ENCODE measurements at regions not wholly inside any gene's neighbourhood (a gene's known extent, or its start where the extent isn't known, plus 50 kb on each side); places are given as distances from the start of the nearest gene placed in this dataset.
"Not testable (repeated sequence)": the region's sequence is repeated elsewhere in the genome, so short reads cannot be mapped to it uniquely, and the experiment has no call there.

GRCh38 chr1:233459968-233460367 is 132.4 kb downstream of the MAP3K21 start:
- TF ChIP-seq, protein P1, sequence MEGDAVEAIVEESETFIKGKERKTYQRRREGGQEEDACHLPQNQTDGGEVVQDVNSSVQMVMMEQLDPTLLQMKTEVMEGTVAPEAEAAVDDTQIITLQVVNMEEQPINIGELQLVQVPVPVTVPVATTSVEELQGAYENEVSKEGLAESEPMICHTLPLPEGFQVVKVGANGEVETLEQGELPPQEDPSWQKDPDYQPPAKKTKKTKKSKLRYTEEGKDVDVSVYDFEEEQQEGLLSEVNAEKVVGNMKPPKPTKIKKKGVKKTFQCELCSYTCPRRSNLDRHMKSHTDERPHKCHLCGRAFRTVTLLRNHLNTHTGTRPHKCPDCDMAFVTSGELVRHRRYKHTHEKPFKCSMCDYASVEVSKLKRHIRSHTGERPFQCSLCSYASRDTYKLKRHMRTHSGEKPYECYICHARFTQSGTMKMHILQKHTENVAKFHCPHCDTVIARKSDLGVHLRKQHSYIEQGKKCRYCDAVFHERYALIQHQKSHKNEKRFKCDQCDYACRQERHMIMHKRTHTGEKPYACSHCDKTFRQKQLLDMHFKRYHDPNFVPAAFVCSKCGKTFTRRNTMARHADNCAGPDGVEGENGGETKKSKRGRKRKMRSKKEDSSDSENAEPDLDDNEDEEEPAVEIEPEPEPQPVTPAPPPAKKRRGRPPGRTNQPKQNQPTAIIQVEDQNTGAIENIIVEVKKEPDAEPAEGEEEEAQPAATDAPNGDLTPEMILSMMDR (IDR thresholded peaks at IDR 0.05; ENCODE audit: insufficient read depth, low read depth, low read length, missing control alignments), result no peak
- H3K4me3 ChIP-seq (ENCODE audit: low read depth, low read length), result no peak overlapping the region
- no peak for DNase-seq (ENCODE audit: low read depth)

DNA sequence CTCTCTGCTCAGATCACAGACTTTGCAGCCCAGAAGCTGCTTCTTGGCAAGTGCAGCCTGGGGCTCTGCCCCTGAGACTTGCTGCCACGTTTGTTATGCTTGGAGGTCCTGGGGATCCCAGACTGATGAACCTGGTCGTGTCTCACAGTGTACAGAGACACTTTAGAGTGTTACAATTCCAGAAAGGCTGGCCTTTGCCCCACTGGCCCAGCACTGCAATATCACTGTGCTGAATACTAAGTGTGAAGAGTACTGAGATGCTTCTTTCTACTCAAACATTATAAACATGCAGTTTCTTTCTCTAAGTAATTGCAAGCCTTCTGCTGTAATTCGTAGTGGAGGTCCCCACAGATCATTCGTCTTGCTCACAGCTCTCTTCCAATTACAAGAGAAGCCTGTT is 133.2 kb downstream of the MAP3K21 start:
- TF ChIP-seq, protein P1 (IDR thresholded peaks at IDR 0.05; ENCODE audit: insufficient read depth, low read depth, low read length, missing control alignments), result no peak
- no peak for DNase-seq (ENCODE audit: low read depth)
- H3K4me3 ChIP-seq (ENCODE audit: low read depth, low read length), result no peak overlapping the region

- no peak overlapping the region for H3K4me3 ChIP-seq (ENCODE audit: low read depth, low read length)
- DNase-seq (ENCODE audit: low read depth), result no peak
- TF ChIP-seq, protein P1 (IDR thresholded peaks at IDR 0.05; ENCODE audit: insufficient read depth, low read depth, low read length, missing control alignments), result no peak
These were observed 134.3 kb downstream of the MAP3K21 start for GRCh38 chr1:233461847-233462246.

GRCh38 chr1:233463333-233463732 is 135.8 kb downstream of the MAP3K21 start:
- no peak for DNase-seq (ENCODE audit: low read depth)
- TF ChIP-seq, protein P1 (IDR thresholded peaks at IDR 0.05; ENCODE audit: insufficient read depth, low read depth, low read length, missing control alignments), result no peak
- no peak overlapping the region for H3K4me3 ChIP-seq (ENCODE audit: low read depth, low read length)

DNA sequence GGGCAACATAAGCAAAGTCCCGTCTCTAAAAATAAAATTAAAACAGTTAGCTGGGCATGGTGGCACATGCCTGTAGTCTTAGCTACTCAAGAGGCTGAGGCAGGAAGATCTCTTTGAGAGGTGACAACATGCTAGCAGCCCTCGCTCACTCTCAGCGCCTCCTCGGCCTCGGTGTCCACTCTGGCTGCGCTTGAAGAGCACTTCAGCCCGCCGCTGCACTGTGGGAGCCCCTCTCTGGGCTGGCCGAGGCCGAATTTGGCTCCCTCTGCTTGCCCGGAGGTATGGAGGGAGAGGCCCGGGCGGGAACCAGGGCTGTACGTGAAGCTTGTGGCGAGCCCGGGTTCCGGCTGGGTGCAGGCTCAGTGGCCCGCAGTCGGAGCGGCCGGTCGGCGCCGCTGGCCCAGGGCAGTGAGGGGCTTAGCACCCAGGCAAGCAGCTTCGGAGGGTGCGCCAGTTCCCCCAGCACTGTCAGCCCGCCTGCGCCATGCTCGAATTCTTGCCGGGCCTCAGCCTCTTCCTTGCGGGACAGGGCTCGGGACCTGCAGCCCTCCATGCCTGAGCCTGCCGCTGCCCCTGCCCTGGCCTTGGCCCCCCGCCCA is 138.3 kb downstream of the MAP3K21 start:
- DNase-seq (ENCODE audit: low read depth), result no peak
- no peak overlapping the region for H3K4me3 ChIP-seq (ENCODE audit: low read depth, low read length)
- TF ChIP-seq, protein P1 (IDR thresholded peaks at IDR 0.05; ENCODE audit: insufficient read depth, low read depth, low read length, missing control alignments), result no peak

DNA sequence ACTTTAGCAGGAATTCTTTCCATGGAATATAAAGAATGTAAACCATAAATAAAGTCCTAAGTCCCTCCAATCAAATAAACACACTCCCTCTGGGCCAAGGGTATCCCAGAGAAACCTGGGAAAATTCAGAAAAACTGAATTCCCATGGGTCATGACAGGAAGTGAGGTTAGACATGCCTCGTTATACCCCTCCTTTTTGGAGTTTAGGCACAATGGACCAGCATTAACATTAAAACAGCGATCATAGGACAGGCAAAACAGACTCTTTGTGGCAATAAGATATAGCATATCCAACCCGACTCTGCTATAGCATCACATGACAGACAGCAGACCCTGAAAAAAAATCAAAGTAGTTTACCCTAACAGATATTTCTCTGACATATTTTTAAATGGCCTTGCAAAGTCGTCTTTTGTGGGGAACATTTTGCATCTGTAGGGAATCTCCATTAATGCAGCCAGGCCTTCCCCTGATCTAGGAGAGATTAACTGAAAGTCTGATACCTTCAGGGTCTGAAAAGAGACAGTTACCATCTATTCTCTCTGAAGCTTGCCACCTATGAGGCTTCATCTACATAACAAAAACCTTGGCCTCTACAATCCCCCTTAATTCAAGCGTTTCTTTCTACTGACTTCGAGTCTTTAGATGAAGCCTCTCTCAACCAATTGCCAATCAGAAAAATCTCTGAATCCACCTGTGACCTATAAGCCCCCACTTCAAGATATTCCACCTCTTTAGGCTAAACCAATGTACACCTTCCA is 143.0 kb upstream of the KCNK1 start:
- DNase-seq (ENCODE audit: low read depth), result no peak
- H3K4me3 ChIP-seq (ENCODE audit: low read depth, low read length), result no peak overlapping the region
- TF ChIP-seq, protein P1 (IDR thresholded peaks at IDR 0.05; ENCODE audit: insufficient read depth, low read depth, low read length, missing control alignments), result no peak

- not testable (repeated sequence) for H3K4me3 ChIP-seq (ENCODE audit: low read depth, low read length); DNase-seq (ENCODE audit: low read depth)
These were observed 142.1 kb upstream of the KCNK1 start for GRCh38 chr1:233471851-233472250.

GRCh38 chr1:233472796-233473195 is 141.1 kb upstream of the KCNK1 start:
- DNase-seq (ENCODE audit: low read depth); H3K4me3 ChIP-seq (ENCODE audit: low read depth, low read length): not testable (repeated sequence)
